ENCODE measurements at regions not wholly inside any gene's neighbourhood (a gene's known extent, or its start where the extent isn't known, plus 50 kb on each side); places are given as distances from the start of the nearest gene placed in this dataset.

- TF ChIP-seq RAD21 (IDR thresholded peaks at IDR 0.05; ENCODE audit: low read depth) (no peak), TCF12 (IDR thresholded peaks at IDR 0.05; ENCODE audit: low read depth) (no peak), EGR1 (IDR thresholded peaks at IDR 0.05) (no peak), FOXM1 (IDR thresholded peaks at IDR 0.05; ENCODE audit: borderline replicate concordance, low read depth) (no peak), MAX (IDR thresholded peaks at IDR 0.05) (no peak), EP300 (IDR thresholded peaks at IDR 0.05; ENCODE audit: borderline replicate concordance) (no peak), TEAD4 (IDR thresholded peaks at IDR 0.05) (no peak), REST (IDR thresholded peaks at IDR 0.05; ENCODE audit: low read depth) (no peak), CREB1 (IDR thresholded peaks at IDR 0.05; ENCODE audit: low read depth) (no peak), TAF1 (IDR thresholded peaks at IDR 0.05; ENCODE audit: low read depth) (no peak), YY1 (IDR thresholded peaks at IDR 0.05; ENCODE audit: low read depth) (no peak), USF1 (IDR thresholded peaks at IDR 0.05) (no peak), CEBPB (IDR thresholded peaks at IDR 0.05) (no peak), NFIC (IDR thresholded peaks at IDR 0.05) (no peak)
Observed at GRCh38 chr3:163957072-163957471, 1121.2 kb downstream of the SI start.
